ENCODE measurements at regions not wholly inside any gene's neighbourhood (a gene's known extent, or its start where the extent isn't known, plus 50 kb on each side); places are given as distances from the start of the nearest gene placed in this dataset.

GRCh38 chr16:86835982-86836381 is 257.6 kb downstream of the FOXL1 start (continued):
- TF ChIP-seq REST (IDR thresholded peaks at IDR 0.05) (no peak), EGR1 (IDR thresholded peaks at IDR 0.05; ENCODE audit: low read depth in 2 of 2) (no peak), GABPA (IDR thresholded peaks at IDR 0.05 in 1 of 2, conservative IDR thresholded peaks at IDR 0.05 in 1 of 2) (no peak), YY1 (IDR thresholded peaks at IDR 0.05) (no peak), JUND (IDR thresholded peaks at IDR 0.05) (no peak), HNF4G (IDR thresholded peaks at IDR 0.05) (no peak)

GRCh38 chr16:86836503-86837129 is 258.3 kb downstream of the FOXL1 start:
- peaks cover 0 to 3% (median 0%) of the 10 kb centered on the region in 4 donors for H3K9me3 ChIP-seq (ENCODE audit: control insufficient read depth in 4 of 4, low read length in 3 of 4)
- H3K36me3 ChIP-seq (ENCODE audit: control insufficient read depth in 4 of 4, insufficient read depth in 3 of 4, low read depth in 1 of 4, low read length in 3 of 4), result no peaks in the 10 kb centered on the region
- H3K27ac ChIP-seq (ENCODE audit: low read depth in 1 of 2, low read length in 2 of 2), result no peak overlapping the region
- H3K4me3 ChIP-seq (ENCODE audit: low read depth in 1 of 3, low read length in 3 of 3), result no peak overlapping the region
- no peak for TF ChIP-seq HNF4G (IDR thresholded peaks at IDR 0.05)
- TF ChIP-seq TAF1 (conservative IDR thresholded peaks at IDR 0.05), result no peak
- TF ChIP-seq REST (IDR thresholded peaks at IDR 0.05), result no peak
- TF ChIP-seq EGR1 (IDR thresholded peaks at IDR 0.05; ENCODE audit: low read depth in 2 of 2), result no peak
- no peak for TF ChIP-seq FOXA2 (IDR thresholded peaks at IDR 0.05)
- no peaks in the 10 kb centered on the region for H3K4me1 ChIP-seq (ENCODE audit: control insufficient read depth in 4 of 4, insufficient read depth in 4 of 4, low read length in 3 of 4)
- no peak overlapping the region for H3K9ac ChIP-seq (ENCODE audit: low read depth in 1 of 2, low read length in 2 of 2)
- WGBS, result 87% methylated on average over 11 of the region's 11 CpGs
- no peak for DNase-seq (ENCODE audit: low spot score)
- H3K27me3 ChIP-seq (ENCODE audit: control insufficient read depth in 4 of 4, insufficient read depth in 4 of 4, low read length in 3 of 4), result peaks cover 0 to 3% (median 1%) of the 10 kb centered on the region in 4 donors

- Histone ChIP-seq H3K27me3 (ENCODE audit: control insufficient read depth in 4 of 4, insufficient read depth in 4 of 4, low read length in 3 of 4) (peaks cover 0 to 2% (median 0%) of the 10 kb centered on the region in 4 donors), H3K9ac (ENCODE audit: low read depth in 1 of 2, low read length in 2 of 2) (no peak overlapping the region), H3K4me1 (ENCODE audit: control insufficient read depth in 4 of 4, insufficient read depth in 4 of 4, low read length in 3 of 4) (no peaks in the 10 kb centered on the region), H3K4me3 (ENCODE audit: low read depth in 1 of 3, low read length in 3 of 3) (no peak overlapping the region), H3K9me3 (ENCODE audit: control insufficient read depth in 4 of 4, low read length in 3 of 4) (no peaks in the 10 kb centered on the region), H3K36me3 (ENCODE audit: control insufficient read depth in 4 of 4, insufficient read depth in 3 of 4, low read depth in 1 of 4, low read length in 3 of 4) (no peaks in the 10 kb centered on the region), H3K27ac (ENCODE audit: low read depth in 1 of 2, low read length in 2 of 2) (no peak overlapping the region)
- WGBS, result 90% methylated on average over 12 of the region's 12 CpGs
- no peak for TF ChIP-seq SP1 (IDR thresholded peaks at IDR 0.05)
- no peak for TF ChIP-seq FOXA1 (IDR thresholded peaks at IDR 0.05)
- TF ChIP-seq HNF4G (IDR thresholded peaks at IDR 0.05), result no peak
- TF ChIP-seq RAD21 (IDR thresholded peaks at IDR 0.05), result no peak
- TF ChIP-seq GABPA (IDR thresholded peaks at IDR 0.05 in 1 of 2, conservative IDR thresholded peaks at IDR 0.05 in 1 of 2), result no peak
- no peak for TF ChIP-seq ATF3 (IDR thresholded peaks at IDR 0.05)
- no peak for TF ChIP-seq YY1 (IDR thresholded peaks at IDR 0.05)
- no peak for TF ChIP-seq HNF4A (conservative IDR thresholded peaks at IDR 0.05)
- TF ChIP-seq EGR1 (IDR thresholded peaks at IDR 0.05; ENCODE audit: low read depth in 2 of 2), result no peak
- no peak for TF ChIP-seq TAF1 (conservative IDR thresholded peaks at IDR 0.05)
- TF ChIP-seq MAX (IDR thresholded peaks at IDR 0.05), result no peak
- no peak for TF ChIP-seq FOXA2 (IDR thresholded peaks at IDR 0.05)
- TF ChIP-seq RXRA (IDR thresholded peaks at IDR 0.05), result no peak
- no peak for DNase-seq (ENCODE audit: low spot score)
Measured at GRCh38 chr16:86843812-86844211, 265.5 kb downstream of the FOXL1 start.

Data from liver (tissue), 7 donors.